ENCODE measurements at regions not wholly inside any gene's neighbourhood (a gene's known extent, or its start where the extent isn't known, plus 50 kb on each side); places are given as distances from the start of the nearest gene placed in this dataset.
"Not testable (repeated sequence)": the region's sequence is repeated elsewhere in the genome, so short reads cannot be mapped to it uniquely, and the experiment has no call there.

DNA sequence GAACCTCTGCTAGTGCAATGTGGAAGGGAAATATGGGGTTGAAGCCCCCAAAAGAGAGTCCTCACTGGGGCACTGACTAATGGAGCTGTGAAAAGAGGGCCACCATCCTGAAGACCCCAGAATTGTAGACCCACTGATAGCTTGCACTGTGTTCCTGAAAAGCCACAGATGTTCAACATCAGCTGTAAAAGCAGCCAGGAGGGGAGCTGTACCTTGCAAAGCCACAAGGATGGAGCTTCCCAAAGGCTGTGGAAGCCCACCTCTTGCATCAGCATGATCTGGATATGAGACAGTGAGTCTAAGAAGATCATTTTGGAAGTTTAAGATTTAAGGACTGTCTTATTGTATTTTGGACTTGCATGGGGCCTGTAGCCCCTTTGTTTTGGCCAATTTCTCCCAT, 125.8 kb upstream of the TGFBR2 start:
- peaks cover 4% of the 10 kb centered on the region for H3K4me1 ChIP-seq (ENCODE audit: insufficient read depth, low read length)
- H3K9me3 ChIP-seq (ENCODE audit: low read depth, low read length), result no peaks in the 10 kb centered on the region
- H3K36me3 ChIP-seq (ENCODE audit: insufficient read depth, low read length), result no peaks in the 10 kb centered on the region
- no peaks in the 10 kb centered on the region for H3K79me2 ChIP-seq (ENCODE audit: insufficient read depth, low read length)
- DNase-seq (ENCODE audit: insufficient read length, low spot score, missing footprints), result no peak
- H2AFZ ChIP-seq (ENCODE audit: low read length), result no peak overlapping the region
- no peaks in the 10 kb centered on the region for H4K20me1 ChIP-seq (ENCODE audit: insufficient read depth, low read length)
- no peaks in the 10 kb centered on the region for H3K27me3 ChIP-seq (ENCODE audit: insufficient read depth, low read length)
- H3K27ac ChIP-seq (ENCODE audit: low read depth, low read length), result no peak overlapping the region
- H3K4me2 ChIP-seq (ENCODE audit: insufficient read depth, low read length), result no peak overlapping the region
- H3K4me3 ChIP-seq (ENCODE audit: insufficient read depth, low read length), result no peak overlapping the region
- TF ChIP-seq, protein P1, sequence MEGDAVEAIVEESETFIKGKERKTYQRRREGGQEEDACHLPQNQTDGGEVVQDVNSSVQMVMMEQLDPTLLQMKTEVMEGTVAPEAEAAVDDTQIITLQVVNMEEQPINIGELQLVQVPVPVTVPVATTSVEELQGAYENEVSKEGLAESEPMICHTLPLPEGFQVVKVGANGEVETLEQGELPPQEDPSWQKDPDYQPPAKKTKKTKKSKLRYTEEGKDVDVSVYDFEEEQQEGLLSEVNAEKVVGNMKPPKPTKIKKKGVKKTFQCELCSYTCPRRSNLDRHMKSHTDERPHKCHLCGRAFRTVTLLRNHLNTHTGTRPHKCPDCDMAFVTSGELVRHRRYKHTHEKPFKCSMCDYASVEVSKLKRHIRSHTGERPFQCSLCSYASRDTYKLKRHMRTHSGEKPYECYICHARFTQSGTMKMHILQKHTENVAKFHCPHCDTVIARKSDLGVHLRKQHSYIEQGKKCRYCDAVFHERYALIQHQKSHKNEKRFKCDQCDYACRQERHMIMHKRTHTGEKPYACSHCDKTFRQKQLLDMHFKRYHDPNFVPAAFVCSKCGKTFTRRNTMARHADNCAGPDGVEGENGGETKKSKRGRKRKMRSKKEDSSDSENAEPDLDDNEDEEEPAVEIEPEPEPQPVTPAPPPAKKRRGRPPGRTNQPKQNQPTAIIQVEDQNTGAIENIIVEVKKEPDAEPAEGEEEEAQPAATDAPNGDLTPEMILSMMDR (IDR thresholded peaks at IDR 0.05; ENCODE audit: extremely low read depth, low read depth, low read length), result no peak

DNA sequence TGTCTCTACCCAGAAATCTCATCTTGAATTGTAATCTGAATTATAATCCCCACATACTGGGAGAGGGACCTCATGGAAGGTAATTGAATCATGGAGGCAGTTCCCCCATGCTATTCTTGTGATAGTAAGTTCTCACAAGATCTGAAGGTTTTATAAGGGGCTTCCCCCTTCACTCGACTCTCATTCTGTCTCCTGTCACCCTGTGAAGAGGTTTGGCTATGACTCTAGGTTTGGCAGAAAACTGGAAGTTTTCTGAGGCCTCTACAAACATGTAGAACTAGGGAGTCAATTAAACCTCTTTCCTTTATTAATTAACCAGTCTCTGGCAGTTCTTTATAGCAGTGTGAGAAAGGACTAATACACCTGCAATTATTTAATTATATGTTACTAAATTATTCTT, 125.2 kb upstream of the TGFBR2 start:
- TF ChIP-seq, protein P1 (IDR thresholded peaks at IDR 0.05; ENCODE audit: extremely low read depth, low read depth, low read length), result no peak
- no peaks in the 10 kb centered on the region for H3K36me3 ChIP-seq (ENCODE audit: insufficient read depth, low read length)
- peaks cover 4% of the 10 kb centered on the region for H3K4me1 ChIP-seq (ENCODE audit: insufficient read depth, low read length)
- H3K27ac ChIP-seq (ENCODE audit: low read depth, low read length), result no peak overlapping the region
- no peak overlapping the region for H3K4me3 ChIP-seq (ENCODE audit: insufficient read depth, low read length)
- H4K20me1 ChIP-seq (ENCODE audit: insufficient read depth, low read length), result no peaks in the 10 kb centered on the region
- H3K4me2 ChIP-seq (ENCODE audit: insufficient read depth, low read length), result no peak overlapping the region
- H3K79me2 ChIP-seq (ENCODE audit: insufficient read depth, low read length), result no peaks in the 10 kb centered on the region
- no peak overlapping the region for H2AFZ ChIP-seq (ENCODE audit: low read length)
- H3K27me3 ChIP-seq (ENCODE audit: insufficient read depth, low read length), result no peaks in the 10 kb centered on the region
- no peaks in the 10 kb centered on the region for H3K9me3 ChIP-seq (ENCODE audit: low read depth, low read length)
- DNase-seq (ENCODE audit: insufficient read length, low spot score, missing footprints), result no peak

DNA sequence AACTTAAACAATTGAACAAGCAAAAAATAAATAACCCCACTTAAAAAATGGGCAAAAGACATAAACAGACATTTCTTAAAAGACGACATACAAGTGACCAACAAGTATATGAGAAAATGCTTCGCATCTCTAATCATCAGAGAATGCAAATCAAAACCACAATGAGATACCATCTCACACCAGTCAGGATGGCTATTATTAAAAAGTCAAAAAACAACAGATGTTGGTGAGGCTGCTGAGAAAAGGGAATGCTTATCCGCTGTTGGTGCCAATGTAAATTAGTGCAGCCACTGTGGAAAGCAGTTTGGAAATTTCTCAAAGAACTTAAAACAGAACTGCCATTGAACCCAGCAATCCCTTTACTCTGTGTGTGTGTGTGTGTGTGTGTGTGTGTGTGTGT, 122.2 kb upstream of the TGFBR2 start:
- not testable (repeated sequence) for H2AFZ ChIP-seq (ENCODE audit: low read length); H3K27me3 ChIP-seq (ENCODE audit: insufficient read depth, low read length); H3K9me3 ChIP-seq (ENCODE audit: low read depth, low read length); H3K36me3 ChIP-seq (ENCODE audit: insufficient read depth, low read length); DNase-seq (ENCODE audit: insufficient read length, low spot score, missing footprints); H4K20me1 ChIP-seq (ENCODE audit: insufficient read depth, low read length); H3K4me1 ChIP-seq (ENCODE audit: insufficient read depth, low read length); H3K79me2 ChIP-seq (ENCODE audit: insufficient read depth, low read length); H3K4me2 ChIP-seq (ENCODE audit: insufficient read depth, low read length); H3K27ac ChIP-seq (ENCODE audit: low read depth, low read length); H3K4me3 ChIP-seq (ENCODE audit: insufficient read depth, low read length)

DNA sequence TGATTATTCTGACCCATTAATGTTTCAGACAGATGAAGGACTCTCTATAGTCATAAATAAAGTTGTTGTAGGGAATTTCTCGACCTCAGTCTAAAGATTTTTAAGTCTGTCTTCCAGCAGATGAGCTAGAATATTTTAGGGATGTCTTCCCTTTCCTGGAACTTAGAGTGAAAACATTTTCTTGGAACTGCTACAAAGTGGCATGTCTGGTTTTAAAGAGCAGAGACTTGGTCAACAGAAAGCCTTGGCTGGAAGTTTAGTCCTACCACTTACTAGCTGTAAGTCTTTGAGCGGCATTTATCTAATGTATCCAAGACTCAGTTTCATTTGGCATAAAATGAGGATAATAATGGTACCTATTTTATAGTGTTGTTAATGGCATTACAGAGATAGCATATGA, 120.0 kb upstream of the TGFBR2 start:
- DNase-seq (ENCODE audit: insufficient read length, low spot score, missing footprints), result no peak
- Histone ChIP-seq H3K27me3 (ENCODE audit: insufficient read depth, low read length) (no peaks in the 10 kb centered on the region), H3K27ac (ENCODE audit: low read depth, low read length) (no peak overlapping the region), H3K4me3 (ENCODE audit: insufficient read depth, low read length) (no peak overlapping the region), H2AFZ (ENCODE audit: low read length) (no peak overlapping the region), H3K36me3 (ENCODE audit: insufficient read depth, low read length) (no peaks in the 10 kb centered on the region), H3K4me1 (ENCODE audit: insufficient read depth, low read length) (no peaks in the 10 kb centered on the region), H3K79me2 (ENCODE audit: insufficient read depth, low read length) (no peaks in the 10 kb centered on the region), H3K4me2 (ENCODE audit: insufficient read depth, low read length) (no peak overlapping the region), H4K20me1 (ENCODE audit: insufficient read depth, low read length) (no peaks in the 10 kb centered on the region), H3K9me3 (ENCODE audit: low read depth, low read length) (no peaks in the 10 kb centered on the region)
- TF ChIP-seq, protein P1 (IDR thresholded peaks at IDR 0.05; ENCODE audit: extremely low read depth, low read depth, low read length), result no peak
